Neural cell (in vitro differentiated cells): ENCODE measurements at regions not wholly inside any gene's neighbourhood (a gene's known extent, or its start where the extent isn't known, plus 50 kb on each side); places are given as distances from the start of the nearest gene placed in this dataset.
"Not testable (repeated sequence)": the region's sequence is repeated elsewhere in the genome, so short reads cannot be mapped to it uniquely, and the experiment has no call there.

Experiments
- H2AFZ ChIP-seq: fragments of 200-600, 300-800 bp; sonication (generic), shearing (Covaris generic); 2 replicates; pipeline ENCODE4 v1.6.0; 2014; ENCODE audit warnings: low read depth, mild to moderate bottlenecking, antibody characterized with exemption, low read length, moderate library complexity
- H3F3A ChIP-seq: fragments of 200-600 bp; shearing (Covaris generic); 2 replicates; pipeline ENCODE4 v1.6.1; 2016; ENCODE audit warnings: mild to moderate bottlenecking, moderate library complexity, mixed read lengths, antibody characterized with exemption, low read length; ENCODE audit not compliant: insufficient read depth, poor library complexity, severe bottlenecking
- H3K27ac ChIP-seq: fragments of 200-600, 300-800 bp; sonication (generic), shearing (Covaris generic); 2 replicates; pipeline ENCODE4 v1.5.1; 2014; ENCODE audit warnings: mild to moderate bottlenecking, low read length, moderate library complexity
- H3K27me3 ChIP-seq: fragments of 300-800, 200-600 bp; sonication (generic), shearing (Covaris generic); 2 replicates; pipeline ENCODE4 v1.6.0; 2014; ENCODE audit warnings: mild to moderate bottlenecking, low read depth, low read length, moderate library complexity; ENCODE audit not compliant: insufficient read depth
- H3K36me3 ChIP-seq: fragments of 300-800, 200-600 bp; sonication (generic), shearing (Covaris generic); 2 replicates; pipeline ENCODE4 v1.5.1; 2014; ENCODE audit warnings: mild to moderate bottlenecking, antibody characterized with exemption, low read length, moderate library complexity; ENCODE audit not compliant: insufficient read depth
- H3K4me2 ChIP-seq: fragments of 300-800, 200-600 bp; sonication (generic), shearing (Covaris generic); 2 replicates; pipeline ENCODE4 v1.6.0; 2014; ENCODE audit warnings: mild to moderate bottlenecking, low read length
- H3K4me3 ChIP-seq: fragments of 300-800, 200-600 bp; sonication (generic), shearing (Covaris generic); 2 replicates; pipeline ENCODE4 v1.5.1; 2014; ENCODE audit warnings: mild to moderate bottlenecking, low read length, moderate library complexity
- H3K79me2 ChIP-seq: fragments of 200-600 bp; shearing (Covaris generic); replicated peaks from 2 replicates; pipeline ENCODE4 v1.6.0; 2014; ENCODE audit warnings: mild to moderate bottlenecking, low read length, moderate library complexity; ENCODE audit not compliant: insufficient read depth
- H3K9ac ChIP-seq: fragments of 300-800, 200-600 bp; sonication (generic), shearing (Covaris generic); 2 replicates; pipeline ENCODE4 v1.6.1; 2016; ENCODE audit warnings: mild to moderate bottlenecking, low read length, mixed read lengths
- H3K9me2 ChIP-seq: fragments of 200-600 bp; shearing (Covaris generic); 2 replicates; pipeline ENCODE4 v1.6.1; 2016; ENCODE audit warnings: mild to moderate bottlenecking, low read length, mixed read lengths; ENCODE audit not compliant: insufficient read depth
- H3K9me3 ChIP-seq: fragments of 200-600, 300-800 bp; sonication (generic), shearing (Covaris generic); 2 replicates; pipeline ENCODE4 v1.6.1; 2016; ENCODE audit warnings: mild to moderate bottlenecking, mixed run types, low read length, moderate library complexity, mixed read lengths
- H4K20me1 ChIP-seq: fragments of 200-600 bp; shearing (Covaris generic); 2 replicates; pipeline ENCODE4 v1.6.1; 2016; ENCODE audit warnings: mild to moderate bottlenecking, mixed run types; ENCODE audit not compliant: insufficient read depth
- EP300 ChIP-seq: fragments of 450-650 bp; conservative IDR thresholded peaks from 2 replicates; pipeline ENCODE4 v1.6.1; 2014; ENCODE audit warnings: antibody characterized with exemption, mild to moderate bottlenecking, moderate library complexity; ENCODE audit not compliant: poor library complexity, severe bottlenecking
- EZH2 ChIP-seq: fragments of 200-600, 300-800 bp; shearing (Covaris generic), sonication (generic); IDR thresholded peaks from 2 replicates; pipeline ENCODE4 v1.6.1; 2014; ENCODE audit warnings: antibody characterized with exemption, low read length, borderline replicate concordance, mild to moderate bottlenecking; ENCODE audit not compliant: insufficient read depth, poor library complexity, severe bottlenecking
- MXI1 ChIP-seq: fragments of 450-650 bp; conservative IDR thresholded peaks from 2 replicates; pipeline ENCODE4 v1.6.1; 2014; ENCODE audit warnings: antibody characterized with exemption, mild to moderate bottlenecking; ENCODE audit not compliant: poor library complexity, severe bottlenecking
- POLR2AphosphoS5 ChIP-seq: IDR thresholded peaks from 2 replicates; pipeline ENCODE4 v1.6.1; 2012
- RAD21 ChIP-seq: fragments of 450-650 bp; conservative IDR thresholded peaks from 2 replicates; pipeline ENCODE4 v1.6.1; 2014; ENCODE audit warnings: antibody characterized with exemption, mild to moderate bottlenecking, moderate library complexity
- SMC3 ChIP-seq: fragments of 450-650 bp; conservative IDR thresholded peaks from 2 replicates; pipeline ENCODE4 v1.6.1; 2014; ENCODE audit warnings: antibody characterized with exemption, mild to moderate bottlenecking, moderate library complexity; ENCODE audit not compliant: poor library complexity
- TAF1 ChIP-seq: IDR thresholded peaks from 2 replicates; pipeline ENCODE4 v1.6.1; 2012; ENCODE audit warnings: low read depth
- TF ChIP-seq, protein P1 (sequence below): IDR thresholded peaks from 2 replicates; pipeline ENCODE4 v1.6.1; 2012; ENCODE audit warnings: borderline replicate concordance
- TF ChIP-seq, protein P2 (sequence below): fragments of 450-650 bp; IDR thresholded peaks from 2 replicates; pipeline ENCODE4 v1.5.1; 2014; ENCODE audit warnings: antibody characterized with exemption, mild to moderate bottlenecking, moderate library complexity; ENCODE audit not compliant: poor library complexity, severe bottlenecking

DNA sequence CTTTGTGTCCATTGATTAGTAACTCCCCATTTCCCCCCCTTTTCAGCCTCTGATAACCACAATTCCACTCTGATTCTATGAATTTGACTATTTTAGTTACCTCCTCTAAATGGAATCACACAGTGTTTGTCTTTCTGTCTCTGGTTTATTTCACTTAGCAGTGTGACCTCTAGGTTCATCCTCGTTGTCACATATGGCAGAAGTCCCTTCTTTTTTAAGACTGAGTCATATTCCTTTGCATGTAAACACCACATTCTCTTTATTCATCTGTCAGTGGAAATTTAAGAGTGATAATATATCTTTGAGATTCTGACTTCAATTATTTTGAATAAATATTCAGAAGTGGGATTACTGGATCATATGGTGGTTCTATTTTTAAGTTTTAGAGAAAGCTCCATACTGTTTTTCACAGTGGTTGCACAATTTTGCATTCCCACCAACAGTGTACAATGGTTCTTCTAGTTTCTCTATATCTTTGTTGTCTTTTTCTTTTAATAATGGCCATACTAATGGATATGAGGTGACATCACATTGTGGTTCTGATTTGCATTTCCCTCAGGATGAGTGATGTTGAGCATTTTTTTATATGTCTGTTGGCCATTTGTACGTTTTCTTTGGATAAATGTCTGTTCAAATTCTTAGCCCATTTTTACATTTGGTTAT is 126.1 kb upstream of the GRB10 start:
- H4K20me1 ChIP-seq: no peaks in the 10 kb centered on the region
- no peak overlapping the region for H3K9ac ChIP-seq
- no peaks in the 10 kb centered on the region for H3K27me3 ChIP-seq
- H3K27ac ChIP-seq: no peak overlapping the region
- H3K79me2 ChIP-seq: no peaks in the 10 kb centered on the region
- no peak overlapping the region for H2AFZ ChIP-seq
- H3K9me3 ChIP-seq: no peaks in the 10 kb centered on the region
- TF ChIP-seq, protein P1, sequence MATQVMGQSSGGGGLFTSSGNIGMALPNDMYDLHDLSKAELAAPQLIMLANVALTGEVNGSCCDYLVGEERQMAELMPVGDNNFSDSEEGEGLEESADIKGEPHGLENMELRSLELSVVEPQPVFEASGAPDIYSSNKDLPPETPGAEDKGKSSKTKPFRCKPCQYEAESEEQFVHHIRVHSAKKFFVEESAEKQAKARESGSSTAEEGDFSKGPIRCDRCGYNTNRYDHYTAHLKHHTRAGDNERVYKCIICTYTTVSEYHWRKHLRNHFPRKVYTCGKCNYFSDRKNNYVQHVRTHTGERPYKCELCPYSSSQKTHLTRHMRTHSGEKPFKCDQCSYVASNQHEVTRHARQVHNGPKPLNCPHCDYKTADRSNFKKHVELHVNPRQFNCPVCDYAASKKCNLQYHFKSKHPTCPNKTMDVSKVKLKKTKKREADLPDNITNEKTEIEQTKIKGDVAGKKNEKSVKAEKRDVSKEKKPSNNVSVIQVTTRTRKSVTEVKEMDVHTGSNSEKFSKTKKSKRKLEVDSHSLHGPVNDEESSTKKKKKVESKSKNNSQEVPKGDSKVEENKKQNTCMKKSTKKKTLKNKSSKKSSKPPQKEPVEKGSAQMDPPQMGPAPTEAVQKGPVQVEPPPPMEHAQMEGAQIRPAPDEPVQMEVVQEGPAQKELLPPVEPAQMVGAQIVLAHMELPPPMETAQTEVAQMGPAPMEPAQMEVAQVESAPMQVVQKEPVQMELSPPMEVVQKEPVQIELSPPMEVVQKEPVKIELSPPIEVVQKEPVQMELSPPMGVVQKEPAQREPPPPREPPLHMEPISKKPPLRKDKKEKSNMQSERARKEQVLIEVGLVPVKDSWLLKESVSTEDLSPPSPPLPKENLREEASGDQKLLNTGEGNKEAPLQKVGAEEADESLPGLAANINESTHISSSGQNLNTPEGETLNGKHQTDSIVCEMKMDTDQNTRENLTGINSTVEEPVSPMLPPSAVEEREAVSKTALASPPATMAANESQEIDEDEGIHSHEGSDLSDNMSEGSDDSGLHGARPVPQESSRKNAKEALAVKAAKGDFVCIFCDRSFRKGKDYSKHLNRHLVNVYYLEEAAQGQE: no peak
- TF ChIP-seq TAF1: no peak
- TF ChIP-seq, protein P2, sequence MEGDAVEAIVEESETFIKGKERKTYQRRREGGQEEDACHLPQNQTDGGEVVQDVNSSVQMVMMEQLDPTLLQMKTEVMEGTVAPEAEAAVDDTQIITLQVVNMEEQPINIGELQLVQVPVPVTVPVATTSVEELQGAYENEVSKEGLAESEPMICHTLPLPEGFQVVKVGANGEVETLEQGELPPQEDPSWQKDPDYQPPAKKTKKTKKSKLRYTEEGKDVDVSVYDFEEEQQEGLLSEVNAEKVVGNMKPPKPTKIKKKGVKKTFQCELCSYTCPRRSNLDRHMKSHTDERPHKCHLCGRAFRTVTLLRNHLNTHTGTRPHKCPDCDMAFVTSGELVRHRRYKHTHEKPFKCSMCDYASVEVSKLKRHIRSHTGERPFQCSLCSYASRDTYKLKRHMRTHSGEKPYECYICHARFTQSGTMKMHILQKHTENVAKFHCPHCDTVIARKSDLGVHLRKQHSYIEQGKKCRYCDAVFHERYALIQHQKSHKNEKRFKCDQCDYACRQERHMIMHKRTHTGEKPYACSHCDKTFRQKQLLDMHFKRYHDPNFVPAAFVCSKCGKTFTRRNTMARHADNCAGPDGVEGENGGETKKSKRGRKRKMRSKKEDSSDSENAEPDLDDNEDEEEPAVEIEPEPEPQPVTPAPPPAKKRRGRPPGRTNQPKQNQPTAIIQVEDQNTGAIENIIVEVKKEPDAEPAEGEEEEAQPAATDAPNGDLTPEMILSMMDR: no peak
- no peak for TF ChIP-seq EZH2
- no peak for TF ChIP-seq EP300
- no peak for TF ChIP-seq POLR2AphosphoS5
- TF ChIP-seq MXI1: no peak
- TF ChIP-seq SMC3: no peak
- TF ChIP-seq RAD21: no peak
- H3K4me3 ChIP-seq: no peak overlapping the region
- H3K4me2 ChIP-seq: no peak overlapping the region
- H3K9me2 ChIP-seq: no peaks in the 10 kb centered on the region
- H3F3A ChIP-seq: no peaks in the 10 kb centered on the region
- H3K36me3 ChIP-seq: no peaks in the 10 kb centered on the region

DNA sequence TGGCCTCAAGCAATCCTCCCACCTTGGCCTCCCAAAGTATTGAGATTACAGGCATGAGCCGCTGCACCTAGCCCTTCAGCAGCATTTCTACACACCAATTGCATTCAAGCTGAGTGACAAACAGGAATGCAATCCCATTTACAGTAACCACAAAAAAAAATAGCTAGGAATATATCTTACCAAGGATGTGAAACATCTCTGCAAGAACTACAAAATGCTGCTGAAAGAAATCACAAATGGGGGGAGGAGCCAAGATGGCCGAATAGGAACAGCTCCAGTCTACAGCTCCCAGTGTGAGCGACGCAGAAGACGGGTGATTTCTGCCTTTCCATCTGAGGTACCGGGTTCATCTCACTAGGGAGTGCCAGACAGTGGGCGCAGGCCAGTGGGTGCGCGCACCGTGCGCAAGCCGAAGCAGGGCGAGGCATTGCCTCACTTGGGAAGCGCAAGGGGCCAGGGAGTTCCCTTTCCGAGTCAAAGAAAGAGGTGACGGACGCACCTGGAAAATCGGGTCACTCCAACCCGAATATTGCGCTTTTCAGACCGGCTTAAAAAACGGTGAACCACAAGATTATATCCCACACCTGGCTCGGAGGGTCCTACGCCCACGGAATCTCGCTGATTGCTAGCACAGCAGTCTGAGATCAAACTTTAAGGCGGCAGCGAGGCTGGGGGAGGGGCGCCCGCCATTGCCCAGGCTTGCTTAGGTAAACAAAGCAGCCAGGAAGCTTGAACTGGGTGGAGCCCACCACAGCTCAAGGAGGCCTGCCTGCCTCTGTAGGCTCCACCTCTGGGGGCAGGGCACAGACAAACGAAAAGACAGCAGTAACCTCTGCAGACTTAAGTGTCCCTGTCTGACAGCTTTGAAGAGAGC is 116.1 kb upstream of the GRB10 start:
- H3K27ac ChIP-seq, H3K4me2 ChIP-seq, H3K9me3 ChIP-seq, H3K36me3 ChIP-seq, H3K4me3 ChIP-seq, H3K27me3 ChIP-seq, H4K20me1 ChIP-seq, H2AFZ ChIP-seq, H3K79me2 ChIP-seq, H3F3A ChIP-seq, H3K9ac ChIP-seq, H3K9me2 ChIP-seq: not testable (repeated sequence)

DNA sequence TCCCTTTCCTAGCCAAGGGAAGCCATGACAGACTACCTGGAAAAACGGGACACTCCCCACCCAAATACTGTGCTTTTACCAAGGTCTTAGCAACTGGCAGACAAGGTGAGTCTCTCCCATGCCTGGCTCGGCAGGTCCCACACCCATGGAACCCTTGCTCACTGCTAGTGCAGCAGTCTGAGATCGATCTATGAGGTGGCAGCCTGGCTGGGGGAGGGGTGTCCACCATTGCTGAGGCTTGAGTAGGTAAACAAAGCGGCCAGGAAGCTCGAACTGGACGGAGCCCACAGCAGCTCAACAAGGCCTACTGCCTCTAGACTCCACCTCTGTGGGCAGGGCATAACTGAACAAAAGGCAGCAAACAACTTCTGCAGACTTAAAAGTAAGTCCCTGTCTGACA is 104.4 kb upstream of the GRB10 start:
- not testable (repeated sequence) for H3K4me2 ChIP-seq, H3F3A ChIP-seq, H3K36me3 ChIP-seq, H3K79me2 ChIP-seq, H3K9me2 ChIP-seq, H3K9ac ChIP-seq, H3K27me3 ChIP-seq, H3K4me3 ChIP-seq, H4K20me1 ChIP-seq, H3K27ac ChIP-seq, H3K9me3 ChIP-seq, H2AFZ ChIP-seq
